Neutrophil (primary cell): ENCODE measurements at regions not wholly inside any gene's neighbourhood (a gene's known extent, or its start where the extent isn't known, plus 50 kb on each side); places are given as distances from the start of the nearest gene placed in this dataset.

Experiments used
- H3K27ac ChIP-seq: fragments of 200-600 bp; sonication (generic); 2 replicates; pipeline ENCODE4 v1.5.1; 2016; ENCODE audit warnings: mild to moderate bottlenecking, moderate library complexity
- H3K27me3 ChIP-seq: fragments of 200-600 bp; sonication (generic); 2 replicates; pipeline ENCODE4 v1.6.0; 2016; ENCODE audit warnings: mild to moderate bottlenecking
- H3K36me3 ChIP-seq: fragments of 200-600 bp; sonication (generic); 2 replicates; pipeline ENCODE4 v1.5.1; 2017
- H3K4me1 ChIP-seq, 2 experiments: fragments of 200-600 bp in 1 of 2; sonication (generic) in 1 of 2; 1 replicate in 1 of 2; 2 replicates in 1 of 2; pipeline versions ENCODE4 v1.5.1 to v1.6.1; 2013 to 2016; ENCODE audit warnings: low read depth in 1 of 2, low read length in 1 of 2, mild to moderate bottlenecking in 1 of 2, moderate library complexity in 1 of 2; ENCODE audit not compliant: control insufficient read depth in 1 of 2, insufficient read depth in 1 of 2
- H3K4me3 ChIP-seq, 2 experiments: fragments of 200-600 bp in 1 of 2; sonication (generic) in 1 of 2; 1 replicate in 1 of 2; 2 replicates in 1 of 2; pipeline ENCODE4 v1.5.1; 2013 to 2016; ENCODE audit warnings: low read depth in 1 of 2, low read length in 1 of 2, mild to moderate bottlenecking in 1 of 2, moderate library complexity in 1 of 2
- H3K9me3 ChIP-seq: fragments of 200-600 bp; sonication (generic); 2 replicates; pipeline ENCODE4 v1.5.1; 2016
- CTCF ChIP-seq: fragments of 200-600 bp; sonication (generic); IDR thresholded peaks from 2 replicates; pipeline ENCODE4 v1.5.1; 2016; ENCODE audit warnings: antibody characterized with exemption

- no peaks in the 10 kb centered on the region for H3K4me1 ChIP-seq
- H3K4me3 ChIP-seq: no peak overlapping the region
- H3K27me3 ChIP-seq: peaks cover 44% of the 10 kb centered on the region
- H3K9me3 ChIP-seq: no peaks in the 10 kb centered on the region
- TF ChIP-seq CTCF: no peak
- no peaks in the 10 kb centered on the region for H3K36me3 ChIP-seq
- no peak overlapping the region for H3K27ac ChIP-seq
Observed at GRCh38 chr17:72222661-72223380, 102.0 kb downstream of the SOX9 start.

GRCh38 chr17:72223866-72224291, 103.1 kb downstream of the SOX9 start:
- no peak overlapping the region for H3K4me3 ChIP-seq
- no peaks in the 10 kb centered on the region for H3K9me3 ChIP-seq
- H3K27me3 ChIP-seq: peaks cover 33% of the 10 kb centered on the region
- no peaks in the 10 kb centered on the region for H3K36me3 ChIP-seq
- no peak for TF ChIP-seq CTCF
- no peaks in the 10 kb centered on the region for H3K4me1 ChIP-seq
- no peak overlapping the region for H3K27ac ChIP-seq

DNA sequence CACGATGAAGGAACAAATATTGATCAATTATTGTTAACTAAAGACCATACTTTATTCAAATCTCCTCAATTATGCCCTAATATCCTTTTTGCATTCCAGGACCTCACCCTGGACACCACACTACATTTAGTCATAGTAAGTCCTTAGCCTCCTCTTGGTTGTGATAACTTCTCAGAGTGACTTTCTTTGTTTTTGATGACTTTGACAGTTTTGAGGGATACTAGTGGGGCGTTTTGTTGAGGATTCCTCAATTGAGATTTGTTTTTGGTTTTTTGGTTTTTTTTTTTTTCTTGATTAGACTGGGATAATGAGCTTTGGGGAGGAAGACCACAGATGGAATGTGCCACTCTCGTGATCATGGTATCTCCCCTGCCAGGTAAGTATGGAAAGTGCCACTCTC, 105.5 kb downstream of the SOX9 start:
- TF ChIP-seq CTCF: no peak
- H3K4me3 ChIP-seq: no peak overlapping the region
- no peaks in the 10 kb centered on the region for H3K9me3 ChIP-seq
- no peaks in the 10 kb centered on the region for H3K4me1 ChIP-seq
- no peaks in the 10 kb centered on the region for H3K36me3 ChIP-seq
- no peak overlapping the region for H3K27ac ChIP-seq
- H3K27me3 ChIP-seq: peaks cover 10% of the 10 kb centered on the region

GRCh38 chr17:72233986-72234385, 113.2 kb downstream of the SOX9 start:
- Histone ChIP-seq H3K9me3 (no peaks in the 10 kb centered on the region), H3K4me1 (no peaks in the 10 kb centered on the region), H3K36me3 (no peaks in the 10 kb centered on the region), H3K27ac (no peak overlapping the region), H3K4me3 (no peak overlapping the region), H3K27me3 (no peaks in the 10 kb centered on the region)
- TF ChIP-seq CTCF: no peak

GRCh38 chr17:72234985-72235384, 114.2 kb downstream of the SOX9 start:
- Histone ChIP-seq H3K9me3 (no peaks in the 10 kb centered on the region), H3K36me3 (no peaks in the 10 kb centered on the region), H3K27me3 (no peaks in the 10 kb centered on the region), H3K4me3 (no peak overlapping the region), H3K27ac (no peak overlapping the region), H3K4me1 (no peaks in the 10 kb centered on the region)
- no peak for TF ChIP-seq CTCF
